Endothelial cell of umbilical vein (primary cell): ENCODE measurements at regions not wholly inside any gene's neighbourhood (a gene's known extent, or its start where the extent isn't known, plus 50 kb on each side); places are given as distances from the start of the nearest gene placed in this dataset.

ENCODE experiments used
- BruUV-seq: library from RNA; stranded (reverse); fragments of 400-500 nt; replicated peaks from 2 replicates; lab custom pipeline; 2021; lab: Mats Ljungman, UMichigan
- CTCF ChIA-PET: fragments of 300-600, 350-600 bp; sonication (Branson Sonifier 250); formaldehyde crosslinking; loops from one replicate; lab custom pipeline; 2021; ENCODE audit warnings: antibody characterized with exemption, inconsistent platforms; lab: Charles Lee
- POLR2A ChIA-PET: fragments of 300-600, 350-600 bp; sonication (Branson Sonifier 250); formaldehyde crosslinking; loops from one replicate; lab custom pipeline; 2021; ENCODE audit warnings: antibody characterized with exemption, inconsistent platforms; lab: Charles Lee
- DNase-seq: peaks from one replicate; pipeline ENCODE4 v3.0.0-alpha.2; 2011; ENCODE audit warnings: low read depth, low spot score
- FAIRE-seq: peaks from 2 replicates; lab custom pipeline; 2011; peaks lifted over from hg19 to GRCh38; lab: Jason Lieb, UNC
- H2AFZ ChIP-seq: 2 replicates; pipeline ENCODE4 v1.6.0; 2012; ENCODE audit warnings: low read depth, low read length, control low read depth, inconsistent platforms
- H3K27ac ChIP-seq: 2 replicates; pipeline ENCODE4 v1.5.1; 2011; ENCODE audit warnings: low read depth, mild to moderate bottlenecking, control low read depth, low read length, moderate library complexity; ENCODE audit not compliant: insufficient read depth
- H3K27me3 ChIP-seq, 2 experiments: 2 replicates each; pipeline versions ENCODE4 v1.6.0 to v1.6.1; 2011; ENCODE audit warnings: low read length in 2 of 2, mixed read lengths in 1 of 2; ENCODE audit not compliant: control insufficient read depth in 2 of 2, insufficient read depth in 2 of 2
- H3K36me3 ChIP-seq, 2 experiments: 2 replicates in 1 of 2; 3 replicates in 1 of 2; pipeline ENCODE4 v1.5.1; 2011; ENCODE audit warnings: low read length in 2 of 2, mild to moderate bottlenecking in 1 of 2, moderate library complexity in 1 of 2; ENCODE audit not compliant: control insufficient read depth in 2 of 2, insufficient read depth in 2 of 2; ENCODE audit errors: extremely low read depth in 1 of 2
- H3K4me1 ChIP-seq: 3 replicates; pipeline ENCODE4 v1.5.1; 2011; ENCODE audit warnings: mild to moderate bottlenecking, low read length; ENCODE audit not compliant: control insufficient read depth, insufficient read depth; ENCODE audit errors: extremely low read depth
- H3K4me2 ChIP-seq: 2 replicates; pipeline ENCODE4 v1.6.1; 2011; ENCODE audit warnings: low read length, control low read depth, mixed read lengths; ENCODE audit not compliant: insufficient read depth
- H3K4me3 ChIP-seq, 3 experiments: fragments of 200-600 bp in 1 of 3; sonication (generic), shearing (Covaris generic) in 1 of 3; replicated peaks in 1 of 3; 2 replicates each; pipeline ENCODE4 v1.5.1; 2011 to 2016; ENCODE audit warnings: control low read depth in 3 of 3, low read length in 3 of 3, mild to moderate bottlenecking in 2 of 3, inconsistent platforms in 1 of 3, low read depth in 1 of 3, moderate library complexity in 1 of 3; ENCODE audit not compliant: insufficient read depth in 1 of 3
- H3K79me2 ChIP-seq: 2 replicates; pipeline ENCODE4 v1.6.0; 2012; ENCODE audit warnings: low read length, inconsistent platforms; ENCODE audit not compliant: control insufficient read depth, insufficient read depth
- H3K9ac ChIP-seq: replicated peaks from 2 replicates; pipeline ENCODE3; 2011; ENCODE audit warnings: low read length, control low read depth; ENCODE audit not compliant: insufficient read depth; ENCODE audit errors: extremely low read depth
- H3K9me1 ChIP-seq: replicated peaks from 3 replicates; pipeline ENCODE4 v1.6.0; 2011; ENCODE audit warnings: mild to moderate bottlenecking, low read length; ENCODE audit not compliant: control insufficient read depth, insufficient read depth; ENCODE audit errors: extremely low read depth
- H3K9me3 ChIP-seq: replicated peaks from 2 replicates; pipeline ENCODE4 v1.5.1; 2012; ENCODE audit warnings: low read length, inconsistent platforms; ENCODE audit not compliant: control insufficient read depth, insufficient read depth
- H4K20me1 ChIP-seq: replicated peaks from 2 replicates; pipeline ENCODE3; 2011; ENCODE audit warnings: mild to moderate bottlenecking, low read length; ENCODE audit not compliant: control insufficient read depth, insufficient read depth; ENCODE audit errors: extremely low read depth
- CTCF ChIP-seq, 2 donors: IDR thresholded peaks; 1 replicate in 1 of 2; 2 replicates in 1 of 2; pipeline ENCODE4 v1.5.1; 2011; ENCODE audit warnings: low read length in 2 of 2, mild to moderate bottlenecking in 2 of 2, moderate library complexity in 2 of 2, control low read depth in 1 of 2, inconsistent platforms in 1 of 2, low read depth in 1 of 2; ENCODE audit not compliant: insufficient read depth in 1 of 2; ENCODE audit errors: extremely low read depth in 1 of 2
- EZH2 ChIP-seq: IDR thresholded peaks from 2 replicates; pipeline ENCODE4 v1.6.1; 2012; ENCODE audit warnings: borderline replicate concordance, low read depth, mild to moderate bottlenecking, moderate library complexity, low read length, inconsistent platforms; ENCODE audit not compliant: severe bottlenecking
- FOS ChIP-seq: IDR thresholded peaks from 2 replicates; pipeline ENCODE4 v1.6.1; 2011; ENCODE audit warnings: mild to moderate bottlenecking, low read length, moderate library complexity, borderline replicate concordance; ENCODE audit not compliant: insufficient read depth
- GATA2 ChIP-seq: IDR thresholded peaks from 2 replicates; pipeline ENCODE4 v1.7.0; 2011; ENCODE audit warnings: low read depth, mild to moderate bottlenecking, moderate library complexity, mixed read lengths, low read length; ENCODE audit not compliant: insufficient read length, insufficient read depth
- JUN ChIP-seq: IDR thresholded peaks from 2 replicates; pipeline ENCODE4 v1.6.1; 2011; ENCODE audit warnings: borderline replicate concordance, low read depth; ENCODE audit not compliant: insufficient read length, insufficient read depth
- MAX ChIP-seq: IDR thresholded peaks from 2 replicates; pipeline ENCODE4 v1.6.1; 2011; ENCODE audit not compliant: insufficient read depth, insufficient read length
- MYC ChIP-seq: IDR thresholded peaks from one replicate; pipeline ENCODE4 v1.6.1; 2011; ENCODE audit warnings: mild to moderate bottlenecking, low read depth, low read length
- POLR2A ChIP-seq: IDR thresholded peaks from 2 replicates; pipeline ENCODE4 v1.6.1; 2012; ENCODE audit warnings: low read depth, mild to moderate bottlenecking, control low read depth, low read length
- POLR2AphosphoS5 ChIP-seq: IDR thresholded peaks from 2 replicates; pipeline ENCODE4 v1.6.1; 2012; ENCODE audit warnings: low read depth, mild to moderate bottlenecking, control low read depth, low read length, moderate library complexity; ENCODE audit not compliant: insufficient read depth
- dilution Hi-C: fragments of 300-500 bp; cut with MboI; formaldehyde crosslinking; loops from one replicate; pipeline ENCODE4 v1.15.0; 2019; ENCODE audit warnings: low sequenced_read_pairs; ENCODE audit not compliant: extremely low pct_ligation_motif_present
- intact Hi-C: fragments of 100-400 bp; cut with micrococcal nuclease; formaldehyde crosslinking; loops from one replicate; pipeline ENCODE4 v1.10.0; 2022

- H3K27ac ChIP-seq = no peak overlapping the region
- H3K27me3 ChIP-seq = no peaks in the 10 kb centered on the region
- no peak overlapping the region for H3K9ac ChIP-seq
- H3K79me2 ChIP-seq = no peaks in the 10 kb centered on the region
- POLR2A ChIA-PET = no interaction called here
- H3K9me1 ChIP-seq = no peaks in the 10 kb centered on the region
- H2AFZ ChIP-seq = no peak overlapping the region
- CTCF ChIA-PET = no interaction called here
- no peak overlapping the region for H3K4me2 ChIP-seq
- dilution Hi-C loops = no loop called here
- no peaks in the 10 kb centered on the region for H3K36me3 ChIP-seq
- H4K20me1 ChIP-seq = no peaks in the 10 kb centered on the region
- H3K4me1 ChIP-seq = no peaks in the 10 kb centered on the region
- H3K9me3 ChIP-seq = no peaks in the 10 kb centered on the region
- intact Hi-C loops = no loop called here
- H3K4me3 ChIP-seq = no peak overlapping the region
- TF ChIP-seq JUN (no peak), POLR2AphosphoS5 (no peak), POLR2A (no peak), MYC (no peak), CTCF (IDR thresholded peaks at IDR 0.05; ENCODE audit: extremely low read depth in 1 of 2, insufficient read depth in 1 of 2, low read depth in 1 of 2, low read length in 2 of 2) (no peak), MAX (no peak), GATA2 (no peak), FOS (no peak), EZH2 (no peak)
- BruUV-seq = no TSS peak
- no peak for DNase-seq
- FAIRE-seq = no peak
These were observed 557.7 kb downstream of the RAB28 start for GRCh38 chr4:12926189-12927066.
